HG02623 (cell line): ENCODE measurements at regions not wholly inside any gene's neighbourhood (a gene's known extent, or its start where the extent isn't known, plus 50 kb on each side); places are given as distances from the start of the nearest gene placed in this dataset.

Experiments
- ATAC-seq: cut with Tn5 transposase; IDR thresholded peaks from one replicate; pipeline ENCODE4 v1.9.1; 2021; ENCODE audit warnings: moderate library complexity; ENCODE audit not compliant: unreplicated experiment

- ATAC-seq = no peak
Observed at GRCh38 chr1:239221656-239222055, 164.7 kb upstream of the CHRM3 start.

GRCh38 chr1:239219679-239220078, 166.7 kb upstream of the CHRM3 start:
- no peak for ATAC-seq

- ATAC-seq = no peak
Observed at GRCh38 chr1:239218301-239218700, 168.1 kb upstream of the CHRM3 start.

DNA sequence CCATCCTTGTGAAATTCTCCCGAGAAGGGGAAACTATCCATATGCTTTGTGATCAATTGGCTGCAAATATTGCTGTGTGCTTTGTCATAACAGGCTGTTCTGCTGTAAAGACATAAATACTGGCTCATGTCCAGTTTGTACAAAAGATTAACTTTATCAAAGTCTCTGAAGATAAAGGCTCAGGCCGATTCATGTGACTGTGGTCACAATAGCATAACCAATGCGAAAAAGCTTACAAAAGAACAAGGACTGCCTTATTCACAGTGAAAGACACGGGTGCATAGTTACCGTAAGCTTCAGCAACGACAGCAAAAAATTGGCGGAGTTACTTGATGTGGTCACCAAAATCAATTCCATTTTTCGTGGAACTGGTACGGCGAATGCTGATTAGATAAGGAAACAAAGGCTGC, 173.6 kb upstream of the CHRM3 start:
- no peak for ATAC-seq

DNA sequence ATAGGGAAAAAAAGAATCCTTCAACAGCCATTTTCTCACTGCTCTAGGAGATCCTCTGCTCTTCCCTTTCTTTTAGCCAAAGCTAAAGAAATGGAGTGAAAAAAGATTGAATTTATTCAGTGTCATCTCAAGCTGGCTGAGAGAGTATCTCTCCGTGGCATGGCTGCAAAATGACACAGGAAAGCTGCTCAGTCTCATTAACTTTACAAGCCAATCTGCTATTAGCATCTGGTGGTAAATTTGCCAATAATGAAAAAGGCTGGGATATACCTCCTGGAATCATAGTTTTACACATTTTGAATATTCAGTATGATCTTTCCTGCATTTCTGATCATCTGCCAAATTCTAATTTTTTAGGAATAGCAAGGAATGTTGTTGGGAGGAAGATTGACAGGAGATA, 176.8 kb upstream of the CHRM3 start:
- ATAC-seq = no peak

GRCh38 chr1:239204401-239204800, 182.0 kb upstream of the CHRM3 start:
- ATAC-seq = no peak

DNA sequence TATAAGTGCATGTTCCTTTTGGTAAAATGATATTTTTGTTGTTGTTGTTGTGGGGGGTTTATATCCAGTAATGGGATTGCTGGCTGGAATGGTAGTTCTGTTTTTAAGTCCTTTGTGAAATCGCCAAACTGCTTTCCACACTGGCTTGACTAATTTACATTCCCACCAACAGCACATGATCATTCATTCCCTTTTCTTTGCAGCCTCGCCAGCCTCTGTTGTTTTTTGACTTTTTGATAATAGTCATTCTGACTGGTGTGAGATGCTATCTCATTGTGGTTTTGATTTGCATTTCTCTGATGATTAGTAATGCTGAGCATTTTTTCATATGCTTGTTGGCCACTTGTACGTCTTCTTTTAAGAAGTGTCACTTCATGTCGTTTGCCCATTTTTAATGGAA, 188.5 kb upstream of the CHRM3 start:
- no peak for ATAC-seq

DNA sequence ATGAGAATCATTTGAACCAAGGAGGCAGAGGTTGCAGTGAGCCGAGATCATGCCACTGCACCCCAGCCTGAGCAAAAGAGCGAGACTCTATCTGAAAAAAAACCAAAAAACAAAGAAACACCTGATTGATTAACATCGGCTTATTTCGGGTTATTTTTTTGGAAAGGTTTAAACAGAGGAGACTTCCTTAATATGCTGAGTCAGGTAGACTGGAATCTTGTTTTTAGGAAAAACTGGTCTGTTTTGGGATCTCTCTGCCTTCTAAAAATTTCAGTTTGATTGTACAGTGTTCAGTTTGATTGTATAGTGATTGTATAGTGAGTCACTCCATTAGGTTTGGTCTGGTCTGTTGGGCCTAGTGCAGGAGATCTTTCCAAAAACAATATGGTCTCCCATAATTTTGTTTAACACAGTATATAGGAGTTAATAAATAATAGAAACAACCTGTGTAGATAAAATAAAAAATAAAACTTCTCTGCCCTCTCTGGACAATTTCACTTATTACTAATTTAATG, 196.3 kb upstream of the CHRM3 start:
- ATAC-seq = no peak

- ATAC-seq = no peak
Observed at GRCh38 chr1:239186487-239186886, 199.9 kb upstream of the CHRM3 start.

DNA sequence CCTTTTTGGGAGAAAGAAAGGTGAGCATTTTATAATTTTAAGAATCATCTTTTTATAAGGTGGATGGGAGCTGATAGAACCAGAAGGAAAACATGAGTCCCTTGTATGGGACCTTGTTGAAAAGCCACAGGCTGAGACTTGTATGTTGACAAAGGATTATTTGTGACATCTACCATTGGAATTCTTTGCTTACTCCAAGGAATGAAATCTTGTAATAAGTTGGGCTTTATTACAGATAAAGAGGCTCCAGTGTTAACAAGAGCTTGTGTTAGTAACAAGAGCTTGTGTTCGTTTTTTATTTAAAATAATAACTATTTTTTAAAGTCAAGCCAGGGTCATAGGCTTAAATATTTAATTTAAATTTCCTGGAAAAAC, 201.1 kb upstream of the CHRM3 start:
- ATAC-seq = no peak

DNA sequence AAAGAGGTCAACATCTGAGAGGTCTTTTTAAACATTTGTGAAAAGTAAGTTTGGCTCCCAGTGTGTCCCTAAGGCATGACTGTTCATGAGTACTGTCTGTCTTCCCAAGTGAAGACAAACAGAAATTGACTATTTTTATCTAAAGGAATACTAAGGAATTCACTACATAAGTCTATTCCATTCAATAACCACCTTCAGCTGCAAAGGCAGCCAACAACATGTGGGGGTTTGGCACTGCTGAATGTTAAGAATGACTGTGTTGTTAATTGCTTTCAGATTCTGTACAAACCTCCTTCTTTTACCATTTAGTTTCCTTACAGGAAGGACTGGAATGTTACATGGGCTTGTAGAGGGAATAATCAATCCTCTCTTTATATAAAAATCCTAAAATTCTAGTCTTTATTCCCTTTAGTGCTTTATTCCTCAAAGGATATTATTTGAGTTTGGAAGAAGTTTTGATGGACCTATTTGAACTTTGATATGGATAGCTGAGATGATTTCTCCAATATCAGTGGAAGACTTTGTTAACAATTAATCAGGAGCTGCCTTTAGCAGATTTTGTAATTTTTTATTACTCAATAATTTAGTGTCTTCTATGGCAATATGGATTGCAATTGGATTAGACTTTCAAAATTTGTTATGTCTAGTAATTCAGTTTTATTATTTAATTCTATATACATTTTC, 201.7 kb upstream of the CHRM3 start:
- no peak for ATAC-seq

DNA sequence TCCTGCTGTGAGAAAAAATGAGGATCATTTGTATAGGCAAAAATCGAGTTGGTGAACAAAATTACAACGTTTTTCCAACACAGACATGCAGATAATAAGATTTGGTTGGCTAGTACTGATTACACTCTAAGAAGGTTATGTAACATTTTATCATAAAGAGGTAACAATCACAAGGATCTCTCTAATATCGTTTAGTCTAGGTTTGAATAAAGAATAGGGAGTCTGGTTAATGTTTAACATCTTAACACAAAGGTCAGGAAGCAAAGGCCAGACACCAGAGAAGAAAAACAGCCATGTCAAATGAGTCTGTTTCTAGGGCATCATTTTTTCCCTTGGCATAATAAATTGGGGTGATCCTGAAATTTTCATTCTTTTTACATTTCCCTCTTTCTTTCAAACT, 207.4 kb upstream of the CHRM3 start:
- no peak for ATAC-seq

DNA sequence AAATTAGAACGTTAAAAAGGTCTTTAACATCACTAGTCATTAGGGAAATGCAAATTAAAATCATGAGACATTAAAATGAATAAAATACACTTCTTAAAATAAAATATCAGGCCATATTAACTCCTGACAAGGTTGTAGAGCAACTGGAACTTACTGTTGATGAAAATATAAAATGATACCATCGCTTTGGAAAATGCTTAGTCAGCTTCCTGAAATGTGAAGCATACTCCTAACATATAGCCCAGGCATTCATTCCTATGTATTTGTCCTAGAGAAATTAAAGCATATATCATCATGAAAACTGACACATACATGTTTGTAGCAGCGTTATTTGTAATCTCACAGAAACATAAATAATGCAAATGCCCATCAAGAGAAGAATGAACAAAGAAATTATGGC, 211.5 kb upstream of the CHRM3 start:
- ATAC-seq = no peak

DNA sequence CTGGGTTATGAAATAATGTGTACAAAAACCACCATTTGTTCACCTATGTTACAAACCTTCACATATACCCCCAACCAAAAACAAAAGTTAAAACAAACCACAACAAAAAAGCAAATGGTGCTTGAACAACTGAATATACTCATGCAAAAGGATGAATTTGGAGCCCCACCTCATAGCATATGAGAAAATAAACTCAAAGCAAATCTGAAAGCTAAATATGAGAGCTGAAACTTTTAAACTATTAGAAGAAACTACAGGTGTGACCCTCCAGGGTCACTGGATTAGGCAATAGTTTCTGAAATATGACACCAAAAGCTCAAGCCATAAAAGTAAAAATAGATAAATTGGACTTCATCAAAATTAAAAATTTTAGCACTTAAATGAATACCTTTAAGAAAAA, 215.5 kb upstream of the CHRM3 start:
- ATAC-seq = no peak

GRCh38 chr1:239169276-239169675, 217.1 kb upstream of the CHRM3 start:
- ATAC-seq = no peak

DNA sequence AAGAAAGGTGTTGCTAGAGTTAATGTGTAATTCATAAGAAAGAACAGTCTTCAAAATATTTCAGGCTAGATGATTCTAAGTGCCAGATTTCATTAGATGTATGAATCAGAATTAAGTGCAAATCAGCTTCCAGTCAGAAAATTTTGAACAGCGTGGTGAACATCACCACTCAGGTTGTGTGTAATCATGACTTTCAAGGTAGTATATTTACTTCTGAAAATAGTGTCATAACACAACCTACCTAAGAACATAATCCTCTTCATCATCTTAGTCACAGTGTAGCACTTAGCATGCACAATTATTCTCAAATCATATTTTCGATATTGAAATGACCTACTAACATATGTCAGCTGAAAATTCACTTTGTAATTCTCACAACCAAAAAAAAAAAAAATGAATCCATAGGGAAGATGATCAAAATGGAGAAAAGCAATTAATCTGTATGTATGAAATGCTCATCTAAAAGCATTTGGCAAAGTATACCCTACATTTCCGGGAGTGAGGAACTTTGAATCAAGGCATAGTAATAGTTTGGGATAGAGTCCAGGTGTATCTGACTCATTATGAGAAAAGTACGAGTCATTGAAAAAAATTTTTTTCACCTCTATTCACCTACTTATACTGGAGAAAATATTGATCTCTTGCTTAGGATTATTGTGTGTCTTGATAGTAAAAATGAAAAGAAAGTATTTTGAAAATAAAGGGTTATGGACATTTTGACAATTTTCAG, 221.8 kb upstream of the CHRM3 start:
- ATAC-seq = no peak

GRCh38 chr1:239155466-239156091, 230.8 kb upstream of the CHRM3 start:
- no peak for ATAC-seq

- no peak for ATAC-seq
Observed at GRCh38 chr1:239151937-239152336, 234.4 kb upstream of the CHRM3 start.

DNA sequence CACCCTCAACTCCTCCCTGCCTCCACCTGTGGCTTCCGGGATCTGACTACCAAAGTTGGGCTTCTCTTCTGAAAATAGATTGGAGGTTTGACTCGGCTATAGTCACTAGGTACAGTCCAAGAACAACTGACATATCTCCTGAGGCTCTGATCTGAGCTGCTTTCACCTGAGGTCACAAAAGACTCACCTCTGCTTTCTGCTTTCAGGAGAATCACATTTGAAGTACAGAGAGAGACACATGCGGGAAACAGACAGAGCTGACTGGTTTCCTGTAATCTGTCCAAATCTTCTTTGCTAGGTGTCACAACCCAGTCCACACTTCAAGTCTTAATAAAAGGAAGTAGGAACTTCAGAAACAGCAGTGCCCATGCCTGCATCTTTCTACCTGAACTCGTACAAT, 245.4 kb upstream of the CHRM3 start:
- ATAC-seq = no peak

GRCh38 chr1:239139801-239140200, 246.6 kb upstream of the CHRM3 start:
- ATAC-seq = no peak

GRCh38 chr1:239128541-239128940, 257.8 kb upstream of the CHRM3 start:
- no peak for ATAC-seq

- ATAC-seq = no peak
Observed at GRCh38 chr1:239126884-239127283, 259.5 kb upstream of the CHRM3 start.
